Body of pancreas (tissue), 4 donors: ENCODE measurements at regions not wholly inside any gene's neighbourhood (a gene's known extent, or its start where the extent isn't known, plus 50 kb on each side); places are given as distances from the start of the nearest gene placed in this dataset.
"Not testable (repeated sequence)": the region's sequence is repeated elsewhere in the genome, so short reads cannot be mapped to it uniquely, and the experiment has no call there.

Experiments used
- POLR2A ChIP-seq, 3 donors: fragments of 450-650 bp; IDR thresholded peaks; one replicate each; pipeline ENCODE4 v1.6.1; 2016; ENCODE audit warnings: antibody characterized with exemption in 3 of 3, mild to moderate bottlenecking in 2 of 3
- TF ChIP-seq, protein P1 (sequence below), 7 experiments: fragments of 450-650 bp in 4 of 7; fragments of 200-600 bp in 3 of 7; sonication (generic) in 3 of 7; IDR thresholded peaks; one replicate each; pipeline ENCODE4 v1.5.1; 2016 to 2019; ENCODE audit warnings: antibody characterized with exemption in 7 of 7

DNA sequence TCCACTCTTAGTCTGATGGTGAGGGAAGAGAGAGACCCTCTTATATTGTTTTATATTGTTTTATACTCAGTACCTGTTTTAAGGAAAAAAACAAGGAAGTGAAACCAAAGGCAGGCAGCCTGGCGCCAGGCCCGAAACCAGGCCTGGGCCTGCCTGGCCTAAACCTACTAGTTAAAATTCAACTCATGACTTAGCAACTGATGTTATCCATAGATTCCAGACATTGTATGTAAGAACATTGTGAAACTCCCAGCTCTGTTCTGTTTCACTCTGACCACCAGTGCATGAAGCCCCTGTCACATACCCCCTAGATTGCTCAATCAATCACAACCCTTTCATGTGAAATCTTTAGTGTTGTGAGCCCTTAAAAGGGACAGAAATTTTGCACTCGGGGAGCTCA lies 1226.7 kb downstream of the ROBO2 start:
- TF ChIP-seq POLR2A (IDR thresholded peaks at IDR 0.05), result not testable (repeated sequence)
- TF ChIP-seq, protein P1, sequence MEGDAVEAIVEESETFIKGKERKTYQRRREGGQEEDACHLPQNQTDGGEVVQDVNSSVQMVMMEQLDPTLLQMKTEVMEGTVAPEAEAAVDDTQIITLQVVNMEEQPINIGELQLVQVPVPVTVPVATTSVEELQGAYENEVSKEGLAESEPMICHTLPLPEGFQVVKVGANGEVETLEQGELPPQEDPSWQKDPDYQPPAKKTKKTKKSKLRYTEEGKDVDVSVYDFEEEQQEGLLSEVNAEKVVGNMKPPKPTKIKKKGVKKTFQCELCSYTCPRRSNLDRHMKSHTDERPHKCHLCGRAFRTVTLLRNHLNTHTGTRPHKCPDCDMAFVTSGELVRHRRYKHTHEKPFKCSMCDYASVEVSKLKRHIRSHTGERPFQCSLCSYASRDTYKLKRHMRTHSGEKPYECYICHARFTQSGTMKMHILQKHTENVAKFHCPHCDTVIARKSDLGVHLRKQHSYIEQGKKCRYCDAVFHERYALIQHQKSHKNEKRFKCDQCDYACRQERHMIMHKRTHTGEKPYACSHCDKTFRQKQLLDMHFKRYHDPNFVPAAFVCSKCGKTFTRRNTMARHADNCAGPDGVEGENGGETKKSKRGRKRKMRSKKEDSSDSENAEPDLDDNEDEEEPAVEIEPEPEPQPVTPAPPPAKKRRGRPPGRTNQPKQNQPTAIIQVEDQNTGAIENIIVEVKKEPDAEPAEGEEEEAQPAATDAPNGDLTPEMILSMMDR (IDR thresholded peaks at IDR 0.05), result not testable (repeated sequence)
